GM10248 (cell line): ENCODE measurements at regions not wholly inside any gene's neighbourhood (a gene's known extent, or its start where the extent isn't known, plus 50 kb on each side); places are given as distances from the start of the nearest gene placed in this dataset.

Experiments used
- CTCF ChIA-PET: fragments of 300-600 bp; sonication (Branson Sonifier 250); formaldehyde crosslinking; extraction: SDS; loops from one replicate; lab custom pipeline; 2021; ENCODE audit warnings: antibody characterized with exemption; lab: Yijun Ruan, JAX
- POLR2A ChIA-PET: fragments of 350-650 bp; sonication (Branson Sonifier 250); formaldehyde crosslinking; extraction: SDS; loops from one replicate; lab custom pipeline; 2020; ENCODE audit warnings: antibody characterized with exemption; lab: Yijun Ruan, JAX
- DNase-seq: peaks from one replicate; pipeline ENCODE4 v3.0.0; 2012; ENCODE audit errors: extremely low spot score
- CTCF ChIP-seq: IDR thresholded peaks from 2 replicates; pipeline ENCODE4 v1.5.1; 2012; ENCODE audit warnings: mild to moderate bottlenecking, low read depth; ENCODE audit errors: extremely low read depth, missing control alignments, control extremely low read depth

DNA sequence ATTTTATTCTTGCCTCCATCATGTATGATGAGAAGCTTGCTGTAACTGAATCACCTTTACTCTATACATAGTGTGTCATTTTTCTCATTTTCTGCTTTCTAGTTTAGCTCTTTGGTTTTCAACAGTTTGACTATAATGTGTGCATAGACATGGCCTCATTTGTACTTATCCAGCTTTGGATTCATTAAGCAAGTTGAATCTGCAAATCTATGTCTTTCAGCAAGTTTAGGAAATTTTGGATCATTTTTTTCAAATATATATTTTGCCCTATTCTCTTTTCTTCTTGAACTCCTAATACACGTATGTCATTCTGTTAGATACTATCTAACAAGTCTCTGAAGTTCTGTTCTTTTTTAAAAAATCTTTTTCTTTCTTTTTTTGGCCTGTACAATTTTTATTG lies 57.8 kb downstream of the PRLHR start:
- TF ChIP-seq CTCF, result no peak
- CTCF ChIA-PET, result no interaction called here
- no peak for DNase-seq
- POLR2A ChIA-PET, result no interaction called here

DNA sequence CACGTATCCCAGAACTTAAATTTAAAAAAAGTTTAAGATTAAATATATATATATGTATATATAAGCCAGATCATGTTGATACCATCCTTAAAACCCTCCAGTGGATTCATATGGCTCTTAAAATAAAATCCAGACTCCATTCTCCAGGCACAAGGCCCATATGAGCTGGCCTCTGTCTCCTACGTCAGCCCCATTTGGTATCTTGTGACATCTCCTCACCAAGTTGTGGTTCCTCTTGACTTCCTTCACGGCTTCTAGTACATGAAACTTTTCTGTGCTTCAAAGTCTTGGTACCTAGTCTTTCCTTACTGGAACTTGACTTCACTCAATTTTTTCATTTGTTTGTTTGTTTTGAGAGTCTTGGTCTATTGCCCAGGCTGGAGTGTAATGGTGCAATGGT lies 61.3 kb downstream of the PRLHR start:
- TF ChIP-seq CTCF, result no peak
- ChIA-PET CTCF (no interaction called here), POLR2A (no interaction called here)
- no peak for DNase-seq

- CTCF ChIA-PET, result no interaction called here
- POLR2A ChIA-PET, result no interaction called here
- DNase-seq, result no peak
- no peak for TF ChIP-seq CTCF
These were observed 64.2 kb downstream of the PRLHR start for GRCh38 chr10:118531105-118531852.

DNA sequence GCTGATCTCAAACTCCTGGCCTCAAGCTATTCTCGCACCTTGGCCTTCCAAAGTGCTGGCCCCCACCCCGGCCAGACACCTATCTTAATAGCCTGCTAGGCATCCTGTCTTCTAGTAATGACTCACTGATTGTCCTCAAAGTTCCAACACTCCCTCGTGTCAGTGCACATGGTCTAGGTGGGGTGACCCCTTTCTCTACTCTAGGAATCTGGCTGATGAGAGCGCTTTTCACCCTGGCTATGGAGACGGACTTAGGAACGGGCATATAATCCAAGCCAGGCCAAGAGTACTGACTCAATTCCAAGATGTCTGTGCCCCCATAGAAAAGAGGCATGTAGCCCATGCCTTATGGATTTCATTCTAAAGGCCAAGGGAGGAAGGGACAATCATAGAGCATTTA lies 67.0 kb downstream of the PRLHR start:
- ChIA-PET CTCF (interaction anchor here (0.9 to 1.3 kb wide), 2 partner anchors 16 to 70 kb away, joined by 3 read pairs; no protein-coding TSS in a partner anchor), POLR2A (no interaction called here)
- no peak for DNase-seq
- TF ChIP-seq CTCF, result no peak

GRCh38 chr10:118523775-118524174 lies 71.7 kb downstream of the PRLHR start:
- DNase-seq, result no peak
- TF ChIP-seq CTCF, result no peak
- POLR2A ChIA-PET, result no interaction called here
- CTCF ChIA-PET, result no interaction called here

DNA sequence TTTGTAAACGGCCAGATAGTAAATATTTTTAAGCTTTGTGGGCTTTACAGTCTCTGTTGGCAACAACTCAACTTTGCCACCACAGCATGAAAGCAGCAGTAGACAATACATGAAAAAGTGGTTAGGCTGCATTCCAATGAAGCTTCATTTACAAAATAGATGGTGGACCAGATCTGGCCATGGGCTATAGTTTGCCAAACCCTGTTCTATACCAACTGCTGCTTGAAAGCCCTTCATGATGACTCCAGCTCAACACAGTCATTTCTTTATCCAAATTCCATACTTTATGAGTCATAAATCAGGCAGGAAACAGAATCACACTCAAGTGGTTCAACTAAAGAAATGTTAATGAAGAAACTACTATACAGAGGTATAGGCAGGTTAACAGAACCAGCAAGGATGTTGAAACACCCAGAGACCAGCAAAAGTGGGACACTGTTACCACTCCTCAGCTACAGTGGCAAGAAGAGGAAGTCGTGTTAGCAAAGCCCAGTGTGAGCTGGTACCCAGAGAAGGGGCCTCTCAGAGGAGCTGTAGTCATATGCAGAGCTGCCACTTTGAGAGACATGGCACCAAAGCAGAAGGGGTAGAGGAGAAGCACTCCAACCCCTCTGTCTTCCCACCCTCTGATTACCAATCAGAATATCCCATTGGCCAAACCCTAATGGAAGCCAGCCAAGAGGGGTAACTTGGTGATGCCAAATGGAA lies 72.5 kb downstream of the PRLHR start:
- CTCF ChIA-PET, result interaction anchor here (1.2 kb wide), 1 partner anchor 10 kb away, joined by 4 read pairs; no protein-coding TSS in a partner anchor
- POLR2A ChIA-PET, result no interaction called here
- TF ChIP-seq CTCF, result no peak
- no peak for DNase-seq
